GM18505 (cell line): ENCODE measurements at regions not wholly inside any gene's neighbourhood (a gene's known extent, or its start where the extent isn't known, plus 50 kb on each side); places are given as distances from the start of the nearest gene placed in this dataset.
"Not testable (repeated sequence)": the region's sequence is repeated elsewhere in the genome, so short reads cannot be mapped to it uniquely, and the experiment has no call there.

ENCODE experiments used
- ATAC-seq: cut with Tn5 transposase; IDR thresholded peaks from one replicate; pipeline ENCODE4 v1.9.1; 2021; ENCODE audit not compliant: unreplicated experiment
- POLR2A ChIP-seq: IDR thresholded peaks from 4 replicates; pipeline ENCODE4 v1.6.1; 2011; ENCODE audit warnings: borderline replicate concordance; ENCODE audit not compliant: insufficient read depth, insufficient read length; ENCODE audit errors: extremely low read depth

DNA sequence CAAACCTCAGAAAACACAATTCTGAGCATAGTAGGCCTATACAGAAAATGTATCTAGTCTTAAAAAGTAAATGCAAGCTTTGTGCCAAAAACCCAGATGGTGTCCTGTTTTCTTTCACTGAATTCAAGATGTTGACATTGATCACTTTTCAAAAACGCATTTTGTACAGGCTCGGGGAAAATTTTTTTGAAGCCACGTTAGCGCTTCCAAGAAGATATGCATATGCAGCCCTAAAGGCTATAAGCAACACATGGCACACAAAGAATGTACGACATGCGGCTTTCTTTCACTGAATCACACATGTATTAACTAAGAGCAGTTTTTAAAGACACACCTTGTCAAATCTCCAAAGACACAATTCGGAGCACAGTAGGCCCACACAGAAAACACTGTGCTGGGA is 115.4 kb downstream of the MRPL57 start:
- TF ChIP-seq POLR2A: no peak
- no peak for ATAC-seq

- ATAC-seq: peak; percentile 34
Measured at GRCh38 chr13:21296991-21297390, 120.5 kb downstream of the MRPL57 start.

GRCh38 chr13:21297447-21297846 is 121.0 kb downstream of the MRPL57 start:
- no peak for TF ChIP-seq POLR2A
- no peak for ATAC-seq

DNA sequence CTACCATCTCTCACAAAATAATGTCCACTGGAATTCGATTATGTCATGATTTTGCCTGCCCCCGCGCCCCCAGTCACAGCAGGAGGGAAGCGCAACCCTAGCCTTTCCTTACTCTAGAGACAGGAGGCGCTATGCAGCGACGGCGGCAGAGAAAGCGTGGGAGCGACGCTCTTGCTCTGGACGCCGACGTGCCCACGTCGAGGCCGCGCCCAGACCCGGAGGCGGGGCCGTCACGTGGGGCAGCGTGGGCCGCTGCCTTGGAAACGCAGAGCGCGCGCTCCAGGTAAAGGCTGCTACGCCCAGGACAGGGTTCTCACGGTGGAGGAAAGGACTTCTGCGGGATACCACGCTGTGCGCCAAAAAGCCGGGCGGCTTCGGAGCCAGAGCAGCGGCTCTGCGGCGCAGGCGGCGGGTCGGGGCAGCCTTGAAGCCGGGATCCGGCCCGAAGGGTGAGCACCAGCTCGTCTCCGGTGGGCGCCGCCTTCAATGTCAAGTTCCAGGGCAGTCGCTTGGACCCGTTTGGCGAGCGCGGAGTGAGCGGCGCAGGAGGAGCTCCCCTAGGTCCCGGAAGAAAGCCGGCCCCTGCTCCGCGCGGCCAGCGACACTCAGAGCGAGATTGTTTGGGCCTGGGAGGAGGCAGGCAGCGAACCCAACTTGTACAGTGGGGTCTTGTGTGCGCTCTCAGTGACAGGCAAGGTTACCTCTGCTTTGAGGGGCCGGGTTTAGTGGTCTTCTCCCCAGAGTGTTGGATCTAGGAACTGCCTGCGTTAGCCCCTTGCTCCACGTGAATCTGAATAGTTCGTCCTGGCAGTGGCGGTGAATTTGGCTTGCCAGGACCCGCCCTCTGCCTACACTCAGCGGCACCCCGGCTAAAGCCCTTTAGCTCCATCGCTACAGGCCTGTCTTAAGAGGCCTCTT is 121.7 kb downstream of the MRPL57 start:
- TF ChIP-seq POLR2A: no peak
- ATAC-seq: peak; percentile 94

- TF ChIP-seq POLR2A: no peak
- no peak for ATAC-seq
Measured at GRCh38 chr13:21304256-21304655, 127.8 kb downstream of the MRPL57 start.

DNA sequence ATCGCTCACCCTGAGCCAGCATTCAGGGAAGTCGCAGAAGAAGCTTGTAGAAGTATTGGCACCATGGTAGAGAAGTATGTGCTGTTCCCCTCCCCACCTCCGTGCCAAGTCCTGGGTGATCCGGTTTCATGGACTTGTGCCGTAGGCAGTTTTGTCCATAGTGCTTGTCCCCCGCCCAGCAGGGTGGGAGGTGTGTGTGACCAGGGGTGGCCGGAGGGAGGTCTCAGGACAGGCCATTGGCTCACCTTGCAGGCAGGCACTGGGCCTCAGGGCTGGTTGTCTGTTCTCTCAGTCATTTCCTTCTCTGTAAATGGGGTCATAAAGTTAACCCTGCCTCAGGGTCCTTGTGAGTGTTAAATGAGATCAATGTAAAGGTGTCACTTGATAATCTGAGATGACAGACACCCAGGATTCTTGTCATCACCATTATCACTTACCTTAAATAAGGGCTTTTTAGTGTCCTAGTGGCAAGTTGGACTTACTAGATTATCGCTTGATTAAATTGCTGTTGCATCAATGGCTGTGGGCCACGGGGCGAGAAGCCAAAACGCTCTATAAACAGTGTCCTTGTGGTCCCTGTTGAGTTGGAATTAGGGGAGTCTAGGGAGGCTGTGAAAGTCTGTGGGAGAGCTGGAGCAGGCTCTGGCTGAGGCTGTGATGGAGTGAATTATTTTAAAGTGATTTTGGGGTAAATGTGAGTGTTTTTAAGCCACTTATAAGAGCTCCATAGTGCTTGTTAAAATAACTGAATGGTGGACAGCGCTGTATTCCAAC is 130.0 kb downstream of the MRPL57 start:
- not testable (repeated sequence) for ATAC-seq

DNA sequence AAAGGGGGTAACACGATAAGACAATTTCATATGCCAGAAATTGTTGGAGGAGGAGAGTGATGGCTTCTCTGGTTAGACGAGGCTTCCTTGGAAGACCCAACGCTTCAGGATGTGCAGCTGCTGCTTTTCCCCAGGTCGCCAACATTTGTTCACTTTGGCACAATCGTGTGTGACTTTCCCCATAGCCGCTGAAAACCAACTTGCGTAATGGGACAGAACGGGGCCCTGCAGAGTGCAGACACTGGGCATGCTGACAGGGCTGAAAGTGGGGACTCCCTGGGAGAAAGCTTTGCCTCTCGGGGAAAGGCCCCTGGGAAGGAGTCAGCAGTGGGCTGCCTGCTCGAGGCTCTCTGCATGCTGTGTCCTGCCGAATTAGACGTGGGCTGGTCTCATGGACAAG is 130.7 kb downstream of the MRPL57 start:
- ATAC-seq: not testable (repeated sequence)

- no peak for ATAC-seq
- TF ChIP-seq POLR2A: no peak
Measured at GRCh38 chr13:21308906-21309305, 132.4 kb downstream of the MRPL57 start.

DNA sequence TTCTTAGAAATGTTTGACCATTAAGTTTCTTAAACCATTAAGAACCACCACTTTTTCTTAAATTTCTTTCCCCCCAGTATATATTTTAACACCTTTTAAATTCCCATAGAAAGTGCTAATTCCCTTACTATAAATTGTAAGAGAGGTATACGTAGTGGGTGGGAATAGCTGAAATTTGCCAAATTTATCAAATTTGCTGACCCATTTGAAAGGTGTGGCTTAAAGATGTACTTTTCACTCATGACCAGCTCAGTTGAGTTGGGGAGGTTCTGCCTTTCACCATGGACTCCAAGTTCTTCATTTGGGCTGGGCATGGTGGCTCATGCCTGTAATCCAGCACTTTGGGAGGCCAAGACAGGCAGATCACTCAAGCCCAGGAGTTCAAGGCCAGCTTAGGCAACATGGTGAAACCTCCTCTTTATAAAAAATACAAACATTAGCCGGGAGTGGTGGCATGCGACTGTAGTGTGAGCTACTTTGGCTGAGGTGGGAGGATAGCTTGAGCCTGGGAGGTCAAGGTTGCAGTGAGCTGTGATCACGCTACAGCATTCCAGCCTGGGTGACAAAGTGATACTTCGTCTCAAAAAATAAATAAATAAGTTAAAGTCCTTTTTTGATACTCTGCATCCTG is 133.2 kb downstream of the MRPL57 start:
- no peak for ATAC-seq
- TF ChIP-seq POLR2A: no peak

- no peak for TF ChIP-seq POLR2A
- ATAC-seq: no peak
Measured at GRCh38 chr13:21310220-21310619, 133.8 kb downstream of the MRPL57 start.

DNA sequence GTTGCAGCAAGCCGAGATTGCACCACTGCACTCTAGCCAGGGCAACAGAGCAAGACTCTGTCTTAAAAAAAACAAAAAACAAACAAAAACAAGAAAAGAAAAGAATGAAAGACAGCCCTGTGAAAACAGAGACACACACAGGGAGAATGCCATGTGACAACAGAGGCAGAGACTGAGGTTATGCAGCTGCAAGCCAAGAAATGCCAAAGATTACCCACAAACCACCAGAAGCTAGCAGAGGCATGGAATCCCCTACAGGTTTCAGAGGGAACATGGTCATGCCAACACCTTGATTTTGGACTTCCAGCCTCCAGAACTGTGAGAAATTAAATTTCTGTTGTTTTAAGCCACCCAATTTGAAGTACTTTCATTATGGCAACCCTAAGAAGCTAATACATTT is 138.5 kb downstream of the MRPL57 start:
- not testable (repeated sequence) for ATAC-seq

DNA sequence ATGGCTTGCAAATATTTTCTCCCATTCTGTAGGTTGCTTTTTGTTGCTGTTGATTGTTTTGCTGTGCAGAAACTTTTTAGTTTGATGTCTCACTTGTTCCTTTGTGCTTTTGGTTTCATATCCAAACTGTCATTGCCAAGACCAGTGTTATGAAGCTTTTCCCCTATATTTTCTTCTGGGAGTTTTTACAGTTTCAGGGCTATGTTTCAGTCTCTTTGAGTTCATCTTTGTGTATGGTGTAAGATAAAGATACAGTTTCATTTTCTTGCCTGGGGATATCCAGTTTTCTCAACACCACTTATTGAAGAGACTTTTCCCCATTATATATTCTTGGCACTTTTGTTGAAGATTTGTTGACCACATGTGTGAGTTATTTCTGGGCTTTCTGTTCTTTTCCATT is 139.9 kb downstream of the MRPL57 start:
- ATAC-seq: no peak
- TF ChIP-seq POLR2A: no peak

DNA sequence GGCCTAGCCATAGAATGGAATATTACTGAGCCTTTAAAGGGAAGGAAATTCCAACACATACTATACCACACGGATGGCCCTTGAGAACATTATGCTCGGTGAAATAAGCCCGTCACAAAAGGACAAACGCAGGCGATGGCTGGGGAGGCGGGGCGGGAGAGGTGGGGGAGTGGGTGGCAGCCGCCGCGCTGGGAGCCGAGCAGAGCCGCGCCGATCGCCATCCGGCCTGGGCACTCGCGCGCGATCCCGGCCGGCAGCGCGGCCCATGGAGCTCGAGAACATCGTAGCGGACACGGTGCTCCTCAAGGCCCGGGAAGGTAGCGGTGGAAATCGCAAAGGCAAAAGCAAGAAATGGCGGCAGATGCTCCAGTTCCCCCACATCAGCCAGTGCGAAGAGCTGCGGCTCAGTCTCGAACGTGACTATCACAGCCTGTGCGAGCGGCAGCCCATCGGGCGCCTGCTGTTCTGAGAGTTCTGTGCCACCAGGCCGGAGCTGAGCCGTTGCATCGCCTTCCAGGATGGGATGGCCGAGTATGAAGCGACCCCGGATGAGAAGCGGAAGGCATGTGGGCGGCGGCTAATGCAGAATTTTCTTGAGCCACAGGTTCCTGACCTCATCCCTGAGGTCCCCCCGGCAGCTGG is 140.1 kb downstream of the ZDHHC20 start:
- ATAC-seq: no peak
- no peak for TF ChIP-seq POLR2A
